Esophagus squamous epithelium (tissue), 4 donors: ENCODE measurements at regions not wholly inside any gene's neighbourhood (a gene's known extent, or its start where the extent isn't known, plus 50 kb on each side); places are given as distances from the start of the nearest gene placed in this dataset.

Source experiments
- POLR2A ChIP-seq, 4 donors: fragments of 450-650 bp; IDR thresholded peaks; one replicate each; pipeline ENCODE4 v1.6.1; 2017; ENCODE audit warnings: antibody characterized with exemption in 4 of 4, mild to moderate bottlenecking in 4 of 4, moderate library complexity in 3 of 4
- TF ChIP-seq, protein P1 (sequence below), 6 experiments: fragments of 450-650 bp in 4 of 6; fragments of 200-600 bp in 2 of 6; sonication (generic) in 2 of 6; IDR thresholded peaks; one replicate each; pipeline ENCODE4 v1.5.1; 2016 to 2019; ENCODE audit warnings: antibody characterized with exemption in 6 of 6, mild to moderate bottlenecking in 4 of 6, moderate library complexity in 4 of 6

DNA sequence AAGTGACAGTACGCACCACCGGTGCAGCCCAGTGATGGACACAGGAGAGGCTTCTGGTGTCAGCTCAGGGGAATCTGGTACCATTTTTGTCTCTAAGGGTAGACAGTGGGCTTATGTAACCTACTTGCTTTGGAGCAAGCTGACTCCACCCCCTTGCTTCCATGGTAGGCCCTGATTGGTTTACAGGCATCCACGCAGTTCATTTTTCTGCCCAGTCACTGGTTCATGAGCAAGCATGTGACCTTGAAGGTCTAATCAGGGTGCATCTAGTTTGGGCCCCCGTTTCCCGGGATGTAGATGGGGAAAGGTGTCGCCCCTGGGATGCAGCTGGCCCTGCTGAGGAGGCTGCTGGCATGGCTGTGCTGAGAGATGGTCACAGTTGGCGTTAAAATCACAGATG is 244.8 kb upstream of the KCNG1 start:
- TF ChIP-seq, protein P1, sequence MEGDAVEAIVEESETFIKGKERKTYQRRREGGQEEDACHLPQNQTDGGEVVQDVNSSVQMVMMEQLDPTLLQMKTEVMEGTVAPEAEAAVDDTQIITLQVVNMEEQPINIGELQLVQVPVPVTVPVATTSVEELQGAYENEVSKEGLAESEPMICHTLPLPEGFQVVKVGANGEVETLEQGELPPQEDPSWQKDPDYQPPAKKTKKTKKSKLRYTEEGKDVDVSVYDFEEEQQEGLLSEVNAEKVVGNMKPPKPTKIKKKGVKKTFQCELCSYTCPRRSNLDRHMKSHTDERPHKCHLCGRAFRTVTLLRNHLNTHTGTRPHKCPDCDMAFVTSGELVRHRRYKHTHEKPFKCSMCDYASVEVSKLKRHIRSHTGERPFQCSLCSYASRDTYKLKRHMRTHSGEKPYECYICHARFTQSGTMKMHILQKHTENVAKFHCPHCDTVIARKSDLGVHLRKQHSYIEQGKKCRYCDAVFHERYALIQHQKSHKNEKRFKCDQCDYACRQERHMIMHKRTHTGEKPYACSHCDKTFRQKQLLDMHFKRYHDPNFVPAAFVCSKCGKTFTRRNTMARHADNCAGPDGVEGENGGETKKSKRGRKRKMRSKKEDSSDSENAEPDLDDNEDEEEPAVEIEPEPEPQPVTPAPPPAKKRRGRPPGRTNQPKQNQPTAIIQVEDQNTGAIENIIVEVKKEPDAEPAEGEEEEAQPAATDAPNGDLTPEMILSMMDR (IDR thresholded peaks at IDR 0.05): no peak
- TF ChIP-seq POLR2A (IDR thresholded peaks at IDR 0.05): no peak
